Esophagus squamous epithelium (tissue), 4 donors: ENCODE measurements at regions not wholly inside any gene's neighbourhood (a gene's known extent, or its start where the extent isn't known, plus 50 kb on each side); places are given as distances from the start of the nearest gene placed in this dataset.

Experiments
- POLR2A ChIP-seq, 4 donors: fragments of 450-650 bp; IDR thresholded peaks; one replicate each; pipeline ENCODE4 v1.6.1; 2017; ENCODE audit warnings: antibody characterized with exemption in 4 of 4, mild to moderate bottlenecking in 4 of 4, moderate library complexity in 3 of 4
- TF ChIP-seq, protein P1 (sequence below), 6 experiments: fragments of 450-650 bp in 4 of 6; fragments of 200-600 bp in 2 of 6; sonication (generic) in 2 of 6; IDR thresholded peaks; one replicate each; pipeline ENCODE4 v1.5.1; 2016 to 2019; ENCODE audit warnings: antibody characterized with exemption in 6 of 6, mild to moderate bottlenecking in 4 of 6, moderate library complexity in 4 of 6

GRCh38 chr18:31225668-31226067 is 63.0 kb upstream of the DSC1 start:
- no peak for TF ChIP-seq POLR2A (IDR thresholded peaks at IDR 0.05)
- TF ChIP-seq, protein P1, sequence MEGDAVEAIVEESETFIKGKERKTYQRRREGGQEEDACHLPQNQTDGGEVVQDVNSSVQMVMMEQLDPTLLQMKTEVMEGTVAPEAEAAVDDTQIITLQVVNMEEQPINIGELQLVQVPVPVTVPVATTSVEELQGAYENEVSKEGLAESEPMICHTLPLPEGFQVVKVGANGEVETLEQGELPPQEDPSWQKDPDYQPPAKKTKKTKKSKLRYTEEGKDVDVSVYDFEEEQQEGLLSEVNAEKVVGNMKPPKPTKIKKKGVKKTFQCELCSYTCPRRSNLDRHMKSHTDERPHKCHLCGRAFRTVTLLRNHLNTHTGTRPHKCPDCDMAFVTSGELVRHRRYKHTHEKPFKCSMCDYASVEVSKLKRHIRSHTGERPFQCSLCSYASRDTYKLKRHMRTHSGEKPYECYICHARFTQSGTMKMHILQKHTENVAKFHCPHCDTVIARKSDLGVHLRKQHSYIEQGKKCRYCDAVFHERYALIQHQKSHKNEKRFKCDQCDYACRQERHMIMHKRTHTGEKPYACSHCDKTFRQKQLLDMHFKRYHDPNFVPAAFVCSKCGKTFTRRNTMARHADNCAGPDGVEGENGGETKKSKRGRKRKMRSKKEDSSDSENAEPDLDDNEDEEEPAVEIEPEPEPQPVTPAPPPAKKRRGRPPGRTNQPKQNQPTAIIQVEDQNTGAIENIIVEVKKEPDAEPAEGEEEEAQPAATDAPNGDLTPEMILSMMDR (IDR thresholded peaks at IDR 0.05): no peak
